ENCODE measurements at regions not wholly inside any gene's neighbourhood (a gene's known extent, or its start where the extent isn't known, plus 50 kb on each side); places are given as distances from the start of the nearest gene placed in this dataset.
"Not testable (repeated sequence)": the region's sequence is repeated elsewhere in the genome, so short reads cannot be mapped to it uniquely, and the experiment has no call there.

GRCh38 chr13:80070024-80070703, 270.8 kb downstream of the SPRY2 start:
- DNase-seq: no peak

GRCh38 chr13:80069374-80069773, 271.6 kb downstream of the SPRY2 start:
- DNase-seq: no peak

DNA sequence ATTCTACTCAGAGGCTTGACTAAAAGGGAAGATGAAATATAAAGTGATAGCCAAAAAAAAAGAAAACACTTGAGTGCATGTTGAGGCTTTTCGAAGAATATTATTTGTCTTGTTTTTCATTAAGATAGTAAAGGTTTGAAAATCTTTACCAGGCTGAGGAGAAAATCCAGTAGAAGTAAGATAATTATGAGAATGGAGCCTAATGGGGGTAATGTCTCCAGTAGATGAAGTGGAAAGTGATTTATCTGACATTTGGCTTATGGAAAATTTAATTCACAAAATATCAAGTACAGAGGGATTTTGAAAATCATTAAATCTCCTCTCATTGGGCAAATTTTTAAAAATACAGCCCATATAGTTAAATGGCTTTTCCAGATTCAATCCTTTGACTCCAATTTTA, 274.9 kb downstream of the SPRY2 start:
- no peak for DNase-seq

- not testable (repeated sequence) for DNase-seq
Measured at GRCh38 chr13:80062416-80062815, 278.5 kb downstream of the SPRY2 start.

DNA sequence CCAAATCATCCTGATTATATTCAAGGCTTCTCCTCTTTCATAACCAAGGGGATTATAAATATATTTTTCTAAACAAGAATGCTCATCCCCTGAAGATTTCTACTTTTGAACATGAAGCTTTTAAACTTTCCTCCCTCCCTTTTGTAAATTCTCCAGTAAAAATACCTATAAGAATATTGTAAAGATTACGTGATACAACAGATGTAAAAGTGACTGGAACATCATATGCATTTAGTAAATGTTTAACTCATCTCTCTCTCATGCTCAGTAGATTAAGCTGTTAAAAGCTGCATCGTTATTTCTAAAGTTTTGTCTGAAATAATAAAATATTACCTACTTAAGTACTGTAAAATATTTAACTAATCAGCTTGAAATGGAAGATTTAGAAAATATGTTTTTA, 281.1 kb downstream of the SPRY2 start:
- no peak for DNase-seq

GRCh38 chr13:80058626-80059025, 282.3 kb downstream of the SPRY2 start:
- DNase-seq: no peak

DNA sequence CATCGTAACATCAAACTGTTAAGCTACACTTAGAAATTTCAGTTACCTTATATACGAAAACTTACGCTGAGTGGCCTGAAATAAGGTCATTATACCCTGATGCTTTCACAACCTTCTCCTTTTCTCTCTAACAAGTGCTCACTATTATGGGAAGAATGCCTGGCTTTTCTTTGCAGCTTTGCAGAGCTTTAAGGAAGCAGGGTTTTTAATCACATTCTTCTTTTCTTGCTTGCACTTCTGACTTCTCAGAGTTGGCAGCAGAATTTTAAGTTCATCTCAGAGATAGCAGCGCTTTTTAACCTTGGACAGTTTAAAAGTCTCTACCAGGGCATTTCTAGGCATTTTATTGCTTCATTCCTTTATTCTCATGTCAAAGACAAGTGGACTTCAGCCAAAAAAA, 285.1 kb downstream of the SPRY2 start:
- DNase-seq: no peak

DNA sequence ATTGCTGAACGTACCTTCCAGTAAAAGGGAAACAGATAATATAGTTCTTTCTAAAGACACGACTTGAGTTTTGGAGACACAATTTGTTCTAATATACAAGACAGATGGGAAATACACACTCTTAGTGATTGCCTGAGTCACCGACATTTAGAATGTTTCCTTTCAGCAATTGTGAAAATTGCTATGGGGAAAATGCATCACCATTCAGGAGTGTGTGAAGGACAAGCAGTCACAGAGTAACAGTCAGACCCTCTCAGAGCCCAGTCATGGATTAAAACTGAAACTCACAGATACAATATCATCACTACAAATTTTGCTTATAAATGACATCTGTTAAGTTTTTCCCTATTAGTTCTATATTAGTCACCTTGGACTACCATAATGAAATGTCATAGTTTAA, 286.1 kb downstream of the SPRY2 start:
- DNase-seq: no peak

GRCh38 chr13:80052286-80052685, 288.6 kb downstream of the SPRY2 start:
- DNase-seq: no peak

DNA sequence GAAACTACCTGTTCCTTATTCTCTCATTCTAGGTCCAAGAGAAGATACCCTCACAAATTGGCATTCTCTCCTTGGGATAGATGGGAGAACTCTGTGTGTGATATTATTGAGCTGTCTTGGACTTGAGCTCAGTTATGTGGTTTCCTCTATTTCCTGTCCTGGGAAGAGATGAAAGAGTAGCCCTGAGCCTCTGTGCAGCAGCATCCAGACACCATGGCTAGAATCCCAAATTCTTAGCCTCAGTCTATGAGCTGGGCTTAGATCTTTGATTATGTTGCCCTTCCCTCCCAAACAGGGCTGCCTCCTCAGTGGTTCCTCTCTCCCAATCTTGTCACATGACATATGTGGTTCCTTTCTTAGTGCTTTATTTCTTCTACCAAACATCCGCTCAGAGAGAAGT, 290.7 kb downstream of the SPRY2 start:
- no peak for DNase-seq

DNA sequence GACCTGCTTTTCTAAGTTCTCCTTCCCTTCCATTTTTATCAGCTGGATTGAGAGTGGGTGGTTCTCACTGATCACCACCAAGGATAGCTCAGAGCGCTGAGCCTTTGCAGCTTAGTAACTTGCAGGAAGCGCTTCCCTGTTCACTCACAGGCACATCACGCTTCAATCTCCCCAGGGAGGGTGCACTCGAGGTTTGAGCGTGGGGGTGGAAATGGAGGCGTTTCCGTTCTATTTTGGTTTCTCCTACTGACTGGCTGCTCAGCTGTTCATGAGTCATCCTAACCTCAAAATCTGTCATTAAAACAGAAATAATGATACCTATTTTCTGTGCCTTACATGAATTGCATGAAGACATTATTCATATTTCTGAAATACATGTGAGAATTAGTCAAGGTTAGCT, 292.1 kb downstream of the SPRY2 start:
- peak; percentile 59 for DNase-seq

DNA sequence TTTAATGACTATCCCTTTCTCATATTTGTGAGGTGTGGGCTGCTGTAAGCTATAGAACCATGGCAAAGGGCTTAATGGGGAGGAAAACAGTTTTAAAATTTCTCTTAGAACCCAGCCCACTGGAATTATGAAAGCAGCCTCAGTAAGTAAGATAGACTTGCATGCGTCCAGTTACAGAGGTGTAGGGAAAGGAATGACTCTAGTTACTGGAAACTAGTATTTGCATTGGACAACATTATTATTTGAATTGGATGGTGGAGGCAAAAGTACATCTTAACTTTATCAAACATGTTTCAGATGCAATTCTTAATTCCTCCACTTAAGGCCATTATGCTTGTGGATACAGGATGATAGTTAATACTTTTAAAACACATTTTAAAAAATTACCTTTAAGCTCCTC, 292.9 kb downstream of the SPRY2 start:
- no peak for DNase-seq

DNA sequence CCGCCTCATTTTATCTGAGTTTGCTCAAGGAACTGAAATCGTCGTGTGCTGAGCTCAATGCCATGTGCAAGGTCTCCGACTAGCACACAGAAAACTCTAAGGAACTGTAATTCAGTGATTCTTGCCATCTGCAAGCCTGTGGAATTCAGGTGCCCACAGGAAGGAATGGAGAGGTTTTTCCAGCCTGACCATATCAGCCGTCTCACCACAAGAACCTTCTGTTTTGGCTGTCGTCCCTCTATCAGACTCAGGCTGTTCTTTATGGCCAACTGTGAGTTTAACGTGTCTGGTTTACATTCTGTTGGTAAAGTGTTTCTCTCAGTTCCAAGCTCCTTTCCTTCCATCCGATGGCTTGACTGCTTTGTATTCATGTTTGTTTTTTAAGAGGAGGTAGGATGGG, 293.5 kb downstream of the SPRY2 start:
- no peak for DNase-seq

GRCh38 chr13:80040981-80041317, 300.0 kb downstream of the SPRY2 start:
- DNase-seq: no peak

DNA sequence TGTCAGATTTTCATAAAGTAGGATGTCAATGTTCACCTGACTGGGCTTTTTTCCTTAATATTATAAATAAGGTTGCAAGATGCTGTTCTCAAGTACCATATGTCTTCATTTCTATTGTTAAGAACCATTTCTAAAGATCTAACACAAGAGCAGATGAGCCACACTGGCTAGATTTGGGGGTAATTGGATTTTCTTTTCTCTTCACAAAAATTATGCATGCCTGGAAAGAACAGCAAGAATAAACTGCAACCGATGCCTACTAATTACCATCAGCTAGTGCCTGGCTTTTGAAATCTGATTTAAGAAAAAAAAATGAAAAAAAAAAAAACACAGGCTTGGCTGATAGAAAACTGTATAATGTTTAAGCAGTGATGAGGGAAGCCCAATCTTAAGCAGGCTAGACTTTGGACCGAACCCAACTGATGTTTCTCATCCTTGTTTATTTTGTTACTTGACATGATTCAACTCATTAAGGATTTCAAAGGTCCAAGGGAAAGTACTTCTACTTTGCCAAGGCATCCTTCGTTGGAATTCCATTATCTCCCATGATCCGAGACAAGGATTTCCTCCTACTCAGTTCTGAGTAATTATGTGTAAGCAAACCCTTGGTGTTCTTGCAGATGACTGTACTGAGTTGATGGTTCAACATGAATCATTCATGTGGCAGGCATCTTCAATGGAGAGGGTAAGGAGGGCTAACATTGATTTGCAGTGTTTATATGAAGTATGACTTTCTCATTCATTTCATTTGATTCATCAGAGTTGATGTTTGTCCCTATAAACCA, 300.5 kb downstream of the SPRY2 start:
- no peak for DNase-seq

DNA sequence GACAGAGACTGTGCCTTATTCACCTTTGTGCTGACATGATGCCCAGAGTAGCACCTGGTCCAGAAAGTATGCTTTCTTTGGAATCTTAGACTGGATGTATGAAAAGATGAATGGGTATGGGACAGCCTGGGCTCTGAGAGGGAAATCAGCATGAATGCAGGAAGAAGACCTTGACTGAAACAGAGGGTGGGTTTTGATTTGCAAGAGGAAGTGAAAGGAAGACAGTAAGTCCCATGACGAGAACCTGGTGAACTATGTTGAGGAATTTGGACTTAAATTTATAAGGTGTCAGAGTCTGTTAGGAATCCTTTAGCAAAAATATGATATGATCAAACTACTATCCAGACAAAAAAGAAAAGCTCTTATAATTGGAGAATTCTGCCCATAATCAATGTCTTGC, 301.9 kb downstream of the SPRY2 start:
- DNase-seq: no peak

DNA sequence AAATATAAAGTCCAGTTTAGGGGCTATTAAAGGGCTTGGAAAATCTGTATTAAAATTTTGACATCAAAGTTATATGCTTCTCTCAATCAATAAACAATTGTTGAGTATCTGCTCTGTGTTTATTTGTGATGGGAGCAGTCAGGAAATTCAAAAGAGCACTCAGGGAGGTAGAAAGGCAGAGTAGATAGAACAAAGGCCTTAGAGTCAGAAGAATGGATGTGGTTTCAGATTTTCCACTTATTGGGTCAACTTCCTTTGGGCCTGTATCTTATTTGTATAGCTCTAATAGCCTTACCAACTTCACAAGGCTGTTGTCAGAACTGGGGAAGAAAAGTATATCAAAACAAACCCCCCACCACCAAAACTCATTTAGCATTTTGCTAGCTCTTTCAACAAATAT, 302.6 kb downstream of the SPRY2 start:
- no peak for DNase-seq

GRCh38 chr13:80037505-80037888, 303.4 kb downstream of the SPRY2 start:
- no peak for DNase-seq

DNA sequence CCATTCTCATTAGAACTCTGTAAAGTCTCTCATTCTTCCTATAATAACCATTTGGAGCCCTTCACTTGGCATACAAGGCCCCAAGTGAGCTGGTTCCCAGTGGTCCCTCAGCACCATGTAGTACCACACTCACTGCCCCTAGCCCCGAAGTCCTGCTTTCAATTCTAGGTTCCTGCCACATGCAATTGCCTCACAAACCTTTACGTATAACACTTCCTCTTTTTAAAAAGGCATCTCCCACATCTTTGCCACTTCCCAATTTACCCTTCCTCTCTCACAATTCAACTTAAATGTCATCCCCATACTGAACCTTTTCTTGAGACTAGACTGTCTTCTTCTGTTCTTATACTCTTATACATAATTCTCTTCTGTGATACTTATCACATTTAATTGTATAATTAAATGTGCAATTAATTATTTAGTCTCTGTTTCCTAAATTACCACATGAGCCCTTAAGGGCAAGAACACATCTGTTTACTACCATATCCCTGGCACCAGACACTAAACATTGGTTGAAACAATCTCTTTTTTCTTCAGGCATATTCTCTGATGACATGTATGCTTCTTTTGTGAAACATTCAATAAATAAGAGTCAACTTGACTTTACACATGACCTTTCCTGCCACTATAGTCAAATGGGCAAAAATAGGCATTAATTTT, 304.0 kb downstream of the SPRY2 start:
- DNase-seq: no peak

- no peak for DNase-seq
Measured at GRCh38 chr13:80035096-80035495, 305.8 kb downstream of the SPRY2 start.

GRCh38 chr13:80033951-80034350, 307.0 kb downstream of the SPRY2 start:
- DNase-seq: no peak

DNA sequence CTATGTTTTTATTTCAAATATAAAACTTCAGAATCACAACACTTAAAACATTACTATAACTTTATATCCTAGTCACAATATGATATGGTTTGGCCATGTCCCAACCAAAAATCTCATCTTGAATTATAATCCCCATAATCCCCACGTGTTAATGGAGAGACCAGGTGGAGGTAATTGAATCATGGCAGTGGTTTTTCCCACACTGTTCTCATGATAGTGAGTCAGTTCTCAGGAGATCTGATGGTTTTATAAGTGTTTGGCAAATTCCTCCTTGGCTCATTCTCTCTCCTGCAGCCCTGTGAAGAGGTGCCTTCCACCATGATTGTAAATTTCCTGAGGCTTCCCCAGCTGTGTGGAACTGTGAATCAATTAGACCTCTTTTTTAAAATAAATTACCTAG, 307.6 kb downstream of the SPRY2 start:
- DNase-seq: no peak

GRCh38 chr13:80030491-80030890, 310.4 kb downstream of the SPRY2 start:
- no peak for DNase-seq

DNA sequence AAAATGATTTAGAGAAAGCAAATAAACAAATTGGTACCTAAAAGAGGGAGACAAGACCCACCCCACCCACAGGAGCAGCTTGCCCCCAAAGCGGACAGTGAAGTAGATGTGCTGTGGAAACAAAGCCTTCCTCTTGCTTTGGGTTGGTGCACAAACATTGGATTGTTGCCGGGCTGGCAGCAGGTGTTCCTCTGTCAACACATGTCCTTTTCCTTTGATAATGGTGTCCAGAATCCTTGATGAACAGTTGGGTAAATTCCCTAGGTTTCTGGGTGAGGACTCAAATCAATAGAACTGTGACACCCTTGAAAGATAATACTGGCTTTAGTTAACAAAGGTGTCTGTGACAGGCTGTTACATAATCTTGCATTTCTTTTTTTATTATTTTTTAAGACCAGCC, 311.8 kb downstream of the SPRY2 start:
- DNase-seq: no peak

All from activated naive CD4-positive, alpha-beta T cell treated with anti-CD3 and anti-CD28 coated beads, Interleukin-2, amount 50 U/mL, for 16 hours (primary cell).